Neural progenitor cell (in vitro differentiated cells): ENCODE measurements at regions not wholly inside any gene's neighbourhood (a gene's known extent, or its start where the extent isn't known, plus 50 kb on each side); places are given as distances from the start of the nearest gene placed in this dataset.

Source experiments
- DNase-seq: peaks from one replicate; pipeline ENCODE4 v3.0.0-alpha.2; 2016; ENCODE audit warnings: low spot score
- H2AFZ ChIP-seq: fragments of 200-600 bp; sonication (generic); replicated peaks from 2 replicates; pipeline ENCODE4 v1.6.1; 2016; ENCODE audit warnings: antibody characterized with exemption
- H3F3A ChIP-seq: fragments of 200-600 bp; sonication (generic); 2 replicates; pipeline ENCODE4 v1.6.1; 2016; ENCODE audit warnings: antibody characterized with exemption, low read depth
- H3K27ac ChIP-seq: fragments of 200-600 bp; sonication (generic); 2 replicates; pipeline ENCODE4 v1.5.1; 2016; ENCODE audit warnings: mild to moderate bottlenecking
- H3K27me3 ChIP-seq: fragments of 200-600 bp; sonication (generic); 2 replicates; pipeline ENCODE4 v1.6.1; 2016; ENCODE audit warnings: mild to moderate bottlenecking, moderate library complexity
- H3K36me3 ChIP-seq: fragments of 200-600 bp; sonication (generic); 2 replicates; pipeline ENCODE4 v1.5.1; 2016
- H3K4me1 ChIP-seq: fragments of 200-600 bp; sonication (generic); 2 replicates; pipeline ENCODE4 v1.6.1; 2016; ENCODE audit warnings: mixed run types
- H3K4me2 ChIP-seq: fragments of 200-600 bp; sonication (generic); 2 replicates; pipeline ENCODE4 v1.6.1; 2016
- H3K4me3 ChIP-seq: fragments of 200-600 bp; sonication (generic); 2 replicates; pipeline ENCODE4 v1.5.1; 2016
- H3K79me2 ChIP-seq: fragments of 200-600 bp; sonication (generic); 2 replicates; pipeline ENCODE4 v1.6.1; 2016; ENCODE audit warnings: low read depth
- H3K9ac ChIP-seq: fragments of 200-600 bp; sonication (generic); 2 replicates; pipeline ENCODE4 v1.6.1; 2016
- H3K9me3 ChIP-seq: fragments of 200-600 bp; sonication (generic); 2 replicates; pipeline ENCODE4 v1.5.1; 2016; ENCODE audit warnings: low read depth
- H4K20me1 ChIP-seq: fragments of 200-600 bp; sonication (generic); 2 replicates; pipeline ENCODE4 v1.6.1; 2016; ENCODE audit warnings: low read depth
- H3K27ac Mint-ChIP-seq: 3 replicates; pipeline ENCODE4 v1.8.0; 2021; ENCODE audit warnings: mixed read lengths
- H3K27me3 Mint-ChIP-seq: 2 replicates; pipeline ENCODE4 v1.8.0; 2022; ENCODE audit warnings: low read depth, mild to moderate bottlenecking, inconsistent platforms, moderate library complexity, mixed read lengths; ENCODE audit not compliant: insufficient read depth
- H3K36me3 Mint-ChIP-seq: 3 replicates; pipeline ENCODE4 v1.8.0; 2021; ENCODE audit warnings: mixed read lengths
- H3K4me1 Mint-ChIP-seq: 3 replicates; pipeline ENCODE4 v1.8.0; 2021; ENCODE audit warnings: mixed read lengths
- H3K4me3 Mint-ChIP-seq: 3 replicates; pipeline ENCODE4 v1.8.0; 2021; ENCODE audit warnings: mild to moderate bottlenecking, moderate library complexity, mixed read lengths
- H3K9me3 Mint-ChIP-seq: 3 replicates; pipeline ENCODE4 v1.8.0; 2020; ENCODE audit warnings: mixed read lengths
- CTCF ChIP-seq: fragments of 200-600 bp; sonication (generic); IDR thresholded peaks from 2 replicates; pipeline ENCODE4 v1.5.1; 2017; ENCODE audit warnings: antibody characterized with exemption, mild to moderate bottlenecking
- EZH2 ChIP-seq: fragments of 200-600 bp; sonication (generic); IDR thresholded peaks from 2 replicates; pipeline ENCODE4 v1.6.1; 2017; ENCODE audit warnings: antibody characterized with exemption, mild to moderate bottlenecking, moderate library complexity
- EZH2phosphoT487 ChIP-seq: fragments of 200-600 bp; sonication (generic); IDR thresholded peaks from 2 replicates; pipeline ENCODE4 v1.6.1; 2017; ENCODE audit warnings: antibody characterized with exemption

GRCh38 chr2:208573569-208573968 is 167.0 kb downstream of the PTH2R start:
- Histone ChIP-seq H3K4me2 (no peak overlapping the region), H3K36me3 (no peaks in the 10 kb centered on the region), H3K9me3 (no peaks in the 10 kb centered on the region), H3K79me2 (no peaks in the 10 kb centered on the region), H3K9ac (no peak overlapping the region), H4K20me1 (no peaks in the 10 kb centered on the region), H3K4me3 (no peak overlapping the region), H3F3A (no peaks in the 10 kb centered on the region), H2AFZ (peak overlapping the region; percentile 61), H3K27ac (no peak overlapping the region), H3K4me1 (no peaks in the 10 kb centered on the region), H3K27me3 (no peaks in the 10 kb centered on the region)
- DNase-seq = no peak
- Mint-ChIP-seq H3K36me3 (no peaks in the 10 kb centered on the region), H3K9me3 (peaks cover 11% of the 10 kb centered on the region), H3K27me3 (peaks cover 2% of the 10 kb centered on the region), H3K27ac (no peak overlapping the region), H3K4me3 (no peak overlapping the region), H3K4me1 (no peaks in the 10 kb centered on the region)
- TF ChIP-seq EZH2 = no peak
- no peak for TF ChIP-seq CTCF
- no peak for TF ChIP-seq EZH2phosphoT487

GRCh38 chr2:208579678-208580077 is 173.1 kb downstream of the PTH2R start:
- DNase-seq = no peak
- H3K4me2 ChIP-seq = no peak overlapping the region
- H3K27ac Mint-ChIP-seq = no peak overlapping the region
- TF ChIP-seq EZH2 (no peak), CTCF (no peak), EZH2phosphoT487 (no peak)
- H3F3A ChIP-seq = no peaks in the 10 kb centered on the region
- no peaks in the 10 kb centered on the region for H3K4me1 Mint-ChIP-seq
- H3K4me3 ChIP-seq = no peak overlapping the region
- no peak overlapping the region for H3K4me3 Mint-ChIP-seq
- no peak overlapping the region for H3K9ac ChIP-seq
- H3K27me3 ChIP-seq = no peaks in the 10 kb centered on the region
- peaks cover 3% of the 10 kb centered on the region for H3K4me1 ChIP-seq
- no peak overlapping the region for H3K27ac ChIP-seq
- H3K27me3 Mint-ChIP-seq = peaks cover 3% of the 10 kb centered on the region
- no peaks in the 10 kb centered on the region for H3K9me3 ChIP-seq
- H4K20me1 ChIP-seq = no peaks in the 10 kb centered on the region
- H3K36me3 ChIP-seq = no peaks in the 10 kb centered on the region
- no peaks in the 10 kb centered on the region for H3K36me3 Mint-ChIP-seq
- peak overlapping the region; percentile 29 for H2AFZ ChIP-seq
- peaks cover 11% of the 10 kb centered on the region for H3K9me3 Mint-ChIP-seq
- no peaks in the 10 kb centered on the region for H3K79me2 ChIP-seq

GRCh38 chr2:208584378-208584985 is 177.9 kb downstream of the PTH2R start:
- Histone ChIP-seq H2AFZ (no peak overlapping the region), H3K9ac (no peak overlapping the region), H3K79me2 (no peaks in the 10 kb centered on the region), H3K36me3 (no peaks in the 10 kb centered on the region), H3K4me3 (no peak overlapping the region), H3K4me1 (peaks cover 10% of the 10 kb centered on the region), H3F3A (no peaks in the 10 kb centered on the region), H4K20me1 (no peaks in the 10 kb centered on the region), H3K9me3 (no peaks in the 10 kb centered on the region), H3K27ac (no peak overlapping the region), H3K27me3 (no peaks in the 10 kb centered on the region), H3K4me2 (no peak overlapping the region)
- peak; percentile 25 for DNase-seq
- no peaks in the 10 kb centered on the region for H3K4me1 Mint-ChIP-seq
- no peak overlapping the region for H3K4me3 Mint-ChIP-seq
- TF ChIP-seq EZH2 (no peak), EZH2phosphoT487 (no peak), CTCF (no peak)
- no peaks in the 10 kb centered on the region for H3K9me3 Mint-ChIP-seq
- no peaks in the 10 kb centered on the region for H3K27me3 Mint-ChIP-seq
- H3K27ac Mint-ChIP-seq = no peak overlapping the region
- H3K36me3 Mint-ChIP-seq = no peaks in the 10 kb centered on the region
